ENCODE measurements at regions not wholly inside any gene's neighbourhood (a gene's known extent, or its start where the extent isn't known, plus 50 kb on each side); places are given as distances from the start of the nearest gene placed in this dataset.

- ATAC-seq (ENCODE audit: low read depth), result no peak
These were observed 128.6 kb upstream of the PARP11 start for GRCh38 chr12:4001841-4002240.

GRCh38 chr12:4001031-4001430 is 127.8 kb upstream of the PARP11 start:
- ATAC-seq (ENCODE audit: low read depth), result no peak
- Mint-ChIP-seq H3K9me3 (peaks cover 6% of the 10 kb centered on the region), H3K4me3 (no peak overlapping the region), H3K27ac (no peak overlapping the region), H3K27me3 (peaks cover 4% of the 10 kb centered on the region), H3K4me1 (no peaks in the 10 kb centered on the region), H3K36me3 (peaks cover 6% of the 10 kb centered on the region)
- no peak for DNase-seq (ENCODE audit: low spot score in 2 of 2)

More at GRCh38 chr12:4001841-4002240, 128.6 kb upstream of the PARP11 start:
- H3K27ac Mint-ChIP-seq, result no peak overlapping the region
- H3K9me3 Mint-ChIP-seq, result peaks cover 6% of the 10 kb centered on the region
- H3K36me3 Mint-ChIP-seq, result peaks cover 6% of the 10 kb centered on the region
- H3K4me1 Mint-ChIP-seq, result no peaks in the 10 kb centered on the region
- DNase-seq (ENCODE audit: low spot score in 2 of 2), result no peak
- peaks cover 3% of the 10 kb centered on the region for H3K27me3 Mint-ChIP-seq
- no peak overlapping the region for H3K4me3 Mint-ChIP-seq

- H3K36me3 Mint-ChIP-seq, result peaks cover 6% of the 10 kb centered on the region
- DNase-seq (ENCODE audit: low spot score in 2 of 2) (no peak), ATAC-seq (ENCODE audit: low read depth) (no peak)
- no peak overlapping the region for H3K27ac Mint-ChIP-seq
- H3K4me3 Mint-ChIP-seq, result no peak overlapping the region
- H3K9me3 Mint-ChIP-seq, result peaks cover 6% of the 10 kb centered on the region
- H3K4me1 Mint-ChIP-seq, result no peaks in the 10 kb centered on the region
- peaks cover 4% of the 10 kb centered on the region for H3K27me3 Mint-ChIP-seq
These were observed 126.7 kb upstream of the PARP11 start for GRCh38 chr12:3999904-4000303.

- no peak for DNase-seq (ENCODE audit: low spot score in 2 of 2)
- Mint-ChIP-seq H3K9me3 (peaks cover 6% of the 10 kb centered on the region), H3K4me1 (peaks cover 4% of the 10 kb centered on the region), H3K27me3 (peaks cover 4% of the 10 kb centered on the region), H3K36me3 (peaks cover 6% of the 10 kb centered on the region), H3K4me3 (no peak overlapping the region), H3K27ac (no peak overlapping the region)
- no peak for ATAC-seq (ENCODE audit: low read depth)
These were observed 126.0 kb upstream of the PARP11 start for GRCh38 chr12:3998968-3999792.

- Mint-ChIP-seq H3K27ac (no peak overlapping the region), H3K4me3 (no peak overlapping the region), H3K9me3 (peaks cover 6% of the 10 kb centered on the region), H3K36me3 (peaks cover 6% of the 10 kb centered on the region), H3K4me1 (peaks cover 6% of the 10 kb centered on the region), H3K27me3 (peaks cover 6% of the 10 kb centered on the region)
- DNase-seq (ENCODE audit: low spot score in 2 of 2) (no peak), ATAC-seq (ENCODE audit: low read depth) (no peak)
These were observed 125.2 kb upstream of the PARP11 start for GRCh38 chr12:3998397-3998796.

GRCh38 chr12:3996322-3996721 is 123.1 kb upstream of the PARP11 start:
- ATAC-seq (ENCODE audit: low read depth) (no peak), DNase-seq (ENCODE audit: low spot score in 2 of 2) (no peak)
- Mint-ChIP-seq H3K9me3 (peaks cover 4% of the 10 kb centered on the region), H3K27me3 (peaks cover 7% of the 10 kb centered on the region), H3K4me3 (no peak overlapping the region), H3K4me1 (peaks cover 6% of the 10 kb centered on the region), H3K36me3 (peaks cover 3% of the 10 kb centered on the region), H3K27ac (peak overlapping the region; percentile 89)

GRCh38 chr12:3995306-3995705 is 122.1 kb upstream of the PARP11 start:
- ATAC-seq (ENCODE audit: low read depth), result no peak
- Mint-ChIP-seq H3K4me1 (peaks cover 6% of the 10 kb centered on the region), H3K36me3 (no peaks in the 10 kb centered on the region), H3K9me3 (no peaks in the 10 kb centered on the region), H3K27me3 (peaks cover 7% of the 10 kb centered on the region), H3K27ac (no peak overlapping the region), H3K4me3 (no peak overlapping the region)
- DNase-seq (ENCODE audit: low spot score in 2 of 2), result no peak

- peak; percentile 76 for ATAC-seq (ENCODE audit: low read depth)
- Mint-ChIP-seq H3K9me3 (no peaks in the 10 kb centered on the region), H3K27me3 (peaks cover 7% of the 10 kb centered on the region), H3K36me3 (no peaks in the 10 kb centered on the region), H3K27ac (peak overlapping the region; percentile 8), H3K4me1 (peaks cover 6% of the 10 kb centered on the region), H3K4me3 (no peak overlapping the region)
- DNase-seq (ENCODE audit: low spot score in 2 of 2), result no peak
These were observed 121.3 kb upstream of the PARP11 start for GRCh38 chr12:3994500-3994899.

GRCh38 chr12:3992945-3993344 is 119.7 kb upstream of the PARP11 start:
- H3K9me3 Mint-ChIP-seq, result no peaks in the 10 kb centered on the region
- DNase-seq (ENCODE audit: low spot score in 2 of 2), result no peak
- H3K27me3 Mint-ChIP-seq, result peaks cover 7% of the 10 kb centered on the region
- H3K4me3 Mint-ChIP-seq, result no peak overlapping the region
- H3K27ac Mint-ChIP-seq, result no peak overlapping the region
- peaks cover 13% of the 10 kb centered on the region for H3K4me1 Mint-ChIP-seq
- ATAC-seq (ENCODE audit: low read depth), result no peak
- no peaks in the 10 kb centered on the region for H3K36me3 Mint-ChIP-seq

GRCh38 chr12:3991798-3992580 is 118.8 kb upstream of the PARP11 start:
- Mint-ChIP-seq H3K36me3 (no peaks in the 10 kb centered on the region), H3K4me1 (peaks cover 13% of the 10 kb centered on the region), H3K27me3 (peaks cover 7% of the 10 kb centered on the region), H3K27ac (no peak overlapping the region), H3K9me3 (no peaks in the 10 kb centered on the region), H3K4me3 (no peak overlapping the region)
- ATAC-seq (ENCODE audit: low read depth) (no peak), DNase-seq (ENCODE audit: low spot score in 2 of 2) (no peak)

GRCh38 chr12:3990501-3991280 is 117.5 kb upstream of the PARP11 start:
- DNase-seq (ENCODE audit: low spot score in 2 of 2) (no peak), ATAC-seq (ENCODE audit: low read depth) (no peak)
- H3K4me1 Mint-ChIP-seq, result peaks cover 13% of the 10 kb centered on the region
- H3K27me3 Mint-ChIP-seq, result peaks cover 6% of the 10 kb centered on the region
- no peak overlapping the region for H3K27ac Mint-ChIP-seq
- no peaks in the 10 kb centered on the region for H3K36me3 Mint-ChIP-seq
- no peaks in the 10 kb centered on the region for H3K9me3 Mint-ChIP-seq
- H3K4me3 Mint-ChIP-seq, result no peak overlapping the region

- no peaks in the 10 kb centered on the region for H3K9me3 Mint-ChIP-seq
- H3K4me3 Mint-ChIP-seq, result no peak overlapping the region
- DNase-seq (ENCODE audit: low spot score in 2 of 2) (no peak), ATAC-seq (ENCODE audit: low read depth) (no peak)
- H3K36me3 Mint-ChIP-seq, result no peaks in the 10 kb centered on the region
- H3K27me3 Mint-ChIP-seq, result peaks cover 3% of the 10 kb centered on the region
- H3K4me1 Mint-ChIP-seq, result peaks cover 8% of the 10 kb centered on the region
- no peak overlapping the region for H3K27ac Mint-ChIP-seq
These were observed 116.0 kb upstream of the PARP11 start for GRCh38 chr12:3989218-3989550.

GRCh38 chr12:3988519-3989217 is 115.5 kb upstream of the PARP11 start:
- H3K4me1 Mint-ChIP-seq, result peaks cover 6% of the 10 kb centered on the region
- peak; percentile 97 for ATAC-seq (ENCODE audit: low read depth)
- no peaks in the 10 kb centered on the region for H3K9me3 Mint-ChIP-seq
- peaks cover 2% of the 10 kb centered on the region for H3K27me3 Mint-ChIP-seq
- DNase-seq (ENCODE audit: low spot score in 2 of 2), result peak in 1 of 2 donors; percentile 9
- no peaks in the 10 kb centered on the region for H3K36me3 Mint-ChIP-seq
- no peak overlapping the region for H3K4me3 Mint-ChIP-seq
- no peak overlapping the region for H3K27ac Mint-ChIP-seq

Data from memory B cell (primary cell).